HG02884 (cell line): ENCODE measurements at regions not wholly inside any gene's neighbourhood (a gene's known extent, or its start where the extent isn't known, plus 50 kb on each side); places are given as distances from the start of the nearest gene placed in this dataset.
A peak's percentile ranks its signal among the peaks of the same experiment; 100 is the strongest.

ENCODE experiments used
- ATAC-seq: cut with Tn5 transposase; IDR thresholded peaks from one replicate; pipeline ENCODE4 v1.9.1; 2021; ENCODE audit warnings: mild to moderate bottlenecking, moderate library complexity; ENCODE audit not compliant: unreplicated experiment

DNA sequence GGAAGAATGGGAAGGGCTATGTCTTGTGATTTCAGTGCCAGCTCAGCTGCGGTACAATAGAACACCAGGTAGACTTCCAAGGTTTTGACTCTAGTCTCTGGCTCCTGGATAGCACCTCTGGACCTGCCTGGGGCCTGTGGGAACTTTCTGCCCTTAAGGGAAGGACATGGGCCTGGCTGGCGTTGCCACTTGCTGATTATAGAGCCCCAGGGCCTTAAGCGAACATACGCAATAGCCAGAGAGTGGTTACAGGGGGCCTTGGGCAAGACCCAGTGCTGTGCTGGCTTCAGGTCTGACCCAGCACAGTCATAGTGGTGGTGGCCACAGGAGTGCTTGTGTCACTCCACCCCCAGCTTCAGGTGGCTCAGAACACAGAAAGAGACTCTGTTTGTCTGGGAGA lies 131.1 kb upstream of the COL21A1 start:
- no peak for ATAC-seq

DNA sequence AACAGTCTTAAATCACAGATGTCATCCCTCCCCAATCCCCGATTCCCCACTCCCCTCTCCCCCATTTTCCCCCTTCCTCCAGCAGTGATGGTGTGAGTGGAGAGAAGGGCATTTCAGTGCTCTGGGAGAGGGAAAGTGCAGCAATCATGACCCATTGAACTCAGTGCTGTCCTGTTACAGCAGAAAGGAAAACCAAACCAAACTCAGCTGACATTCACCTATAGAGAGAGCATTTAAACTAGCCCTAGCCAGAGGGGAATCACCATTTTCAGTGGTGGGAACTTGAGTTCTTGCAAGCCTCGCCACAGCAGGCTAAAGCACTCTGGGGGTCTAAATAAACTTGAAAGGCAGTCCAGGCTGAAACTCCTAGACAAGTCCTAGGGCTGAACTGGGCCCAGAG lies 129.9 kb upstream of the COL21A1 start:
- no peak for ATAC-seq

DNA sequence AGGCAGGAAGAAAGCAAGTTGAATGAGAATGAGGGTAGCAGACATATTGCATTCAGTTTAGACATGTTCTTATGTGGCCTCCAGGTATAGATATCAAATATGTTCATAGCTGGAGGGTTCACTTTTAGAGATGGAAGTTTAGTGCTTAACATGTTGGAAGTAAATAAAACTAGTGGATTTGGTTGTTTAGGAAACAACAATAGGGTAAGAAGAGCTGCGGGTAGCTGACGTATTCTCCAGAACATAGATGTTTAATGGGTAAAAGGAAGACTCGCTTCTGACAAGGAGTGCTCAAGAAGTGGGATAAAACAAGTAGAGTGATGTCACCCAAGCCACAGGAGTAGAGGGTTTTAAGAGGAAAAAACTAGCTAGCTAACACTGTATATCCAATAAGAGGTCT lies 128.4 kb upstream of the COL21A1 start:
- ATAC-seq: no peak

DNA sequence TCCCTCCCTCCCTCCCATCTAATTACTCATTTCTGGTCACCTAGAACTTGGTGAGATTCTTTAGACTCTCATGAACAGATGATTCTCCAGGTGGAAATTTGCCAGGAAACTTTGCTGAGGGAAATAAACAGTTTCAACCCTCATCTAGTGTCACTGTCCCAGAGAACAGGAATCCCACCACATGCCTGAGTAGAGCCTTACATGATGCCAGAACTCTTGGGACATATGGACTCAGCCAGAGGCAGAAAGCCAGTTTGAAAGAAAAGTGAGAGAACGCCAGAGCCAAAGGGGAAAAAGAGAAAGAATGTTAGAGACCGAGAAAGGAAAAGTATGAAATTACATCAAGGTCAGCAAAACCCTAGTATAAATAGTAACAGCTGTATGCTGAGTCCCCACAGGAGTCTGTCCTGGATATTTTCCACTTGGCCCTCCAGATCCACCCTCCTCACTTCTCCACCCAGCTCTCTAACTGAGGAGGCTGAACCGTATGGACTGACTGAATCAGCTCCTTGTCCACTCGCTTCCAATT lies 127.5 kb upstream of the COL21A1 start:
- ATAC-seq: no peak

DNA sequence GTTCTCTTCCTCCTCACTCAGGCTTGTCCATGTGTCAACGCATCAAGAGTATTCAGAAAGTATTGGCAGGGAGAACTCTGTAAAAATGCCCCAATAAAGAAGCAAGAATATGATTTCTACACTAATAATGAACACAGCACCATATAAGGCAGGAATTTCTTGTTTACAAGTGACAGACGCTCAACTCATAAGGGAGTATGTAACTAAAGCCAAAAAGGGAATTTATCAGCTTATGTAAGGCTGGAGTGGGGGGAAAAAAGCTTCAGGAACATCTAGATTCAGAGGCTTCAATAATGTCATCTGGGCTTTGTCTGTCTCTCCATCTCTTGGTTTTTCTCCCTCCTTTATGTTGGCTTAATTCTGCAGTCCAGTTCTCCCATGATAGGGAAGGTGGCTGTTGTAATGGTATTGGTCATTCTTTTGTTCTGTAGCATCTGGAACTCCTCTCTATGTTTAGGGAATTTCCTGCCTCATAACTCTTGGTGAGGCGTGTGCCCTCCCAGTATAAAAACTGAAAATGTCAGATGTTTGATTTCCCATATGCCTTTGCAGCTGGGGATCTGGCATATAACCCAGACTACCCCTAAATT lies 125.1 kb upstream of the COL21A1 start:
- no peak for ATAC-seq

DNA sequence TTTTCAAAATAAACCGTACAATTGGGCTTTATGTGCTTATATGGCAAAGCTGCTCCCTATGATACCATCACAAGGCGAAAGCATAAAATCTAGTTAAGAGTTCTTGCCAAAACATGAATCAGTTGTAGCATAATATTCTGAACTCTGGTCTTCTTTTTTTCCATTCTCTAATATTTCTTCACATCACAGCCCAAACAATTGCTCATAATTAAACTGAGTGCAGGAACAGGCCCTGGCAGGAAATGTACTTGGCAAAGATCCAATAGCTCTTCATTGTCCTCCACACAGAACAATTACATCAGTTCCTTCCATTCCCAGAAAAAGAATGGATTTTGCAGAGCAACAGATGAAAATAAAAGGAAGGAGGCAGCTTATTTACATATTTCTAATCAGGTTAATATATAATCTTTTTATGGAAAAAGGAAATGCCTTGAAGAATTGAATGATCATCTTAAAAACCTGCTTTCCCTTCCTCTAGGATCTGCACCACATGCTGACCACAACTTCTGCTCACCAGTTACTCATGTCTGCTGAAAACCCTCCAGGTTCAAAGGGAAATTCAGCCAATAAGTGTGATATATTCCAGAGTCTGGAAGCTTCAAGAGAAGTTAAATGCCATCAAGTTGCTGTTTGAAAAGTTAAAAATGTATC lies 123.3 kb upstream of the COL21A1 start:
- peak; percentile 91 for ATAC-seq

DNA sequence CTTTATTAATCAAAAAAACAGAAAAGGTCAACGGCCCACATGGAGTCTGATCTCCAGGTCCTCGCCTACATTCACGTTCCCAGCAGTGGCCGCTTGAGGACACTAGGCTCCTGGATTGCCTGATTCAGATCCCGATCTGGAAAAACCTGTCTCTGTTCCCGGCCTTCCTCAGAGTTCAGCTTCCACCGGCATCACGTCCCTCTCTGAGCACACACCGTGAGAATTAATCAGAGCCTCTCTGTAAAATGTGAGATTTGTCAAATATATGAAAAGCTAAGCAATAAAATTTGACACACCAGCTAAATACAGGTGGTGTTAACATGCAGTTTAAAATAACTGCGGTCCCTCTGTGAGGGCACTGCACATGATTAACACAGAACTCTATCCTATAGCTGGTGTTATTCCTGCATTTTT lies 122.8 kb upstream of the COL21A1 start:
- ATAC-seq: no peak

DNA sequence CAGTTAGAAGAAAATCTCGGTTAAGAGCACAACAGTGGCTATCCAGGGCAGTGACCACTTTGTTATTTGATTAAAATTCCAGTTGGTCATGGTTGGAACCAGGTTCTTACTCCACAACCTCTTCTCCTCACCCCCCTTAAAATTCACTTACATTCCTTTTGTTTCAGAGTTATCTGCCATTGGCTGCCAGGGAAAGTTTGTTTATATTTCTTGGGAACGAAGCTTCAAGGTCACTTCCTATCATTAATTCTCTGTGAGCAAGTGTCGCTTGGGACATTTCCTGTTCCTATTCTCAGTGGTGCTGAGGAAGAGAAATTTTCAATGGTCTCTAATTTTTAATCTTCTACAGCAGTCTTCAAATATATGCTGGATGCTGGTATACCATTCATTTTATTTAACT lies 121.1 kb upstream of the COL21A1 start:
- no peak for ATAC-seq

DNA sequence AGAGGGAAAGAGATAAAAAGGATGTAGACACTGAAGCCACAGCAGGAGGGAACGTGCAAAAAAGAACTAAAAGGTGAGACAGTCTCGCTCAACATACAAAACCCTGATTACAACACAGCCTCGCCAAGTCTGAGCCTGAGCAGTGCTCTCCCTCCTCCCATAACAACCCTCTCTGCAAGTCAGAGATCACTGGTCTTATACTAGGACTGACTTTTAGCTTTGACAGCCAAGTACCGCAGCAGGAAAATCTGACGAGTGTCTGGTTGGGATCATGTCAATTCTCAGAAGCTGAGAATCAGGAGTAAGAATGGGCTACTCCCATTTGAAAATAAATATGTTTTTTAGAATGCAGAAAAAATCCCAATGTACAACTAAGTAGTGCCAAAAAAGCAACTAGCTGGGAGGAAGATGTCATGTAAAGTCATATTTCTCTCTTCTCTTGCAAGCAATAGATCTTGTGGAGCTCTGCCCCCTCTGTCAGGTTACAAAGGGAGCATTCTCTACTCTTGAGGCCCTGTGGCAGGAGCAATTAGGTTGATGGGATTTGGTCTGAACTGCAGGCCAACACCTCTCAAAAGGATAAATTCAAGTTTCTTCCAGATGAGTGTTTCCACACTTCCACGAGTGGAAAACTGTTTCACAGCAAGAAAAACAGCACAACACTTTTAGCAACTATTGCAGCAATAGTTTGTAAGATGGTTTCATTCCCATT lies 118.9 kb upstream of the COL21A1 start:
- no peak for ATAC-seq

DNA sequence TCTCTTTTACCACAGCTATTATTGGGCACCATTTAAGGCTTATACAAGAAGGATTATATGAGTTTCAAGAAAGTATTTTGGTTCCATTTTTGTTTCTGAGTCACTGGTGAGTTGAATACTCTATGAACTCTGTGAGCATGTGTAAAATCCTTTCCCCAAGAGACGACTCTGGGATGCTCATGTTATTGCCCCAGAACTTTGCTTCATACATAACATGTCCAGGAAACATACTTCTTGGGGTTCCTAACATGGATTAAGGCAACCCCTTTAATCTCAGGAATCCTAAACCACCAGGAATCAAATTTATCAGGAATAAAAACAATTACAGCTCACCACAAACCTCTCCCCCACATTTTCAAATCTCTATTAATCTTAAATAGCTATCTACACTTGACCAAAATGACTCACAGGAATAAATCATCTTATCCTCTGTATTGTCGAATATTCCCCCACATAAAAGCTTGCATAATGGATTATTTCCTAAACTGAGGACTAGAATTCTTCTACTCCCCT lies 117.5 kb upstream of the COL21A1 start:
- no peak for ATAC-seq

DNA sequence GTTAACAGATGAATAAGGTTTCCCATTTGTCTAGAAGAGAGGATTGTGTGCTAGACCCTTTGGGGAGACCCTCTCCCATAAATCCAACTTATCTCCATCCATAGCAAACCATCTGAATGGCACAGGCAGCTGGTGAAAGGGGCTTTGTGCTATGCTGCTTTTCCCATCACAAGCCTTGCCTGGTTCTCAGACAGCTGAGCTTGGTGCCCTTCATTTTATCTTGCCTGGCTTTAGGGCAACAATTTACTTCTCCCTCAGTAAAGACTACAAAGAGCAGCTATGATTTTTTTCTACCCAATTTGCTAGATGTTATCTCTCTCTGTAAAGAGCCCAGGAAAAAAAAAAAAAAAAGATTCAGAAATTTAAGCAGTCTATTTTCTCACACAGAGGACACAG lies 117.0 kb upstream of the COL21A1 start:
- no peak for ATAC-seq

DNA sequence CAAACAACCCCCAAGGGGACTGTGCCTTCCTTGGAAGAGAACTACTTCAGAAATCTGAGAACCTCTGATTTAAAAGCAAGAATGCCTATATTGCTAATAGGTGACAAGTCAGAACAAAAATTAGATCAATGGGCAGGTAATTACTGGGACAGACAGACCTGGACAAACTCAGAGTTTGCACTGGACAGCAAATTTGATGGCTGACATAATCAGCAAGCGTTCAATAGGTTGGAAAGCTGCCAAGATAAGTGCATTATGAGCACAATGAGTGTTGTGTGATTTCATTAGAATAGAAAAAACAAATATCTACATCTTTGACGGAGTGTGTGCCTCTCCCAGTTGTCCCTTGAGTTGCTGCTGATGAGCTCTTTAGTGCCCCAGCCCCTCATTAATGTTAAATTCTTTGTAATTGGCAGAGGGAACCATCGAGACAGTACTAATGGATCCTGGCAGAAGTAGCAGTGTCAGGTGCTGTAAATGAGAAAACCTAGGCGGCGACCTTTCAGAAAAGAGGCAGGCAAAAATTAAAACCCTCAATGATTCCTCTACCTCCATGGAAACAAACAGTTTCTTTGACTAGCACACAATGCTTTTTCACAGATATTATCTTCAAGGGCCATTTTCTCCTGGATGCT lies 116.5 kb upstream of the COL21A1 start:
- ATAC-seq: no peak

DNA sequence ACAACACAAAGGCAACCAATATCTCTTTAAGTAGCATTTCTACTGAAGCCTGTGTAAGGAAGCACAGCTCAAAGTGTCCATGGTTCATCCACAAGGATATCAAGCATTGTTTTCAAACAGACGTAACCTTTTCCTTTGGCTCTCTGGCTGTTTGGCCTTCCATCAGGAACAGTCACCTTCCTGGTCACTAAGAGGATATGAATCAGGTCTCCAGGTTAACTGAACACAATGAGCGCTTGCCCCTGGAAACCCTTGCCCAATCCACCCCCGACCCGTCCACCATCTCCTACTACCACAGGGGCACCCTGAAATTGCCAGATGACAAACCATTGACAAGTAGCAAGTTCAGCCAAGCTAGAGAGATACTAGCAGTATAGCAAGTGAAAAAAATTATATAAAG lies 114.4 kb upstream of the COL21A1 start:
- no peak for ATAC-seq

DNA sequence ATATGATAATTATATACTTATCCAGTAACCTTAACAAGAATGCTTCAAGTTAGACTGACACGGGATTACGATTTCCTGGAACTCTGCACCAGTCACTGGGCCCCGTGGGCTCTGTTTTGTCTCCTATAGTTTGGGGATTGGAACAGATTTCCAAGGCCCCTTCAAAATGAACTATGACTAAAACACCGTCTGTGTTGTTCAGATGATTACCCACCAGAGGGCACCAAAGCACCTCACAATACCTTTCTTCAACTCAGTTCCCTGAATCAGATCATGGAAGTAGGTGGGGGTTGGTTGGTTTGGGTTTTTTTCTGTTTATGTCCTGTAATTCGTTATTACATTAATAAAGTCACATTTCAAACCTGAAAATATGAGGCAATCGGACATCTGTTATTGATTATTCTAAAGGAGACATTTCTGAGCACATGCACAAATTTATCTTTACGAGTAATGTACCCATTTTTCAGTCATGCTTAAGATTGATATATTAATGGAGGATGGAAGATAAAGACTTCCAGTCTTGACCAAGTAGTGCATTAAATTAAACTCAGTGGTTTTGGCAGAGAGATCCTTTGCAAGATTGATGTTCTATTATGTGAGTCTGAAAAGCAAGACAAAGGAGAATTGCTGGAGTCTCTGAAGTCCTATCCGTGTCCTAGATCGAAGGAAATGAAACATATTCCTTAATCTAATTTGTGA lies 112.0 kb upstream of the COL21A1 start:
- ATAC-seq: peak; percentile 96

DNA sequence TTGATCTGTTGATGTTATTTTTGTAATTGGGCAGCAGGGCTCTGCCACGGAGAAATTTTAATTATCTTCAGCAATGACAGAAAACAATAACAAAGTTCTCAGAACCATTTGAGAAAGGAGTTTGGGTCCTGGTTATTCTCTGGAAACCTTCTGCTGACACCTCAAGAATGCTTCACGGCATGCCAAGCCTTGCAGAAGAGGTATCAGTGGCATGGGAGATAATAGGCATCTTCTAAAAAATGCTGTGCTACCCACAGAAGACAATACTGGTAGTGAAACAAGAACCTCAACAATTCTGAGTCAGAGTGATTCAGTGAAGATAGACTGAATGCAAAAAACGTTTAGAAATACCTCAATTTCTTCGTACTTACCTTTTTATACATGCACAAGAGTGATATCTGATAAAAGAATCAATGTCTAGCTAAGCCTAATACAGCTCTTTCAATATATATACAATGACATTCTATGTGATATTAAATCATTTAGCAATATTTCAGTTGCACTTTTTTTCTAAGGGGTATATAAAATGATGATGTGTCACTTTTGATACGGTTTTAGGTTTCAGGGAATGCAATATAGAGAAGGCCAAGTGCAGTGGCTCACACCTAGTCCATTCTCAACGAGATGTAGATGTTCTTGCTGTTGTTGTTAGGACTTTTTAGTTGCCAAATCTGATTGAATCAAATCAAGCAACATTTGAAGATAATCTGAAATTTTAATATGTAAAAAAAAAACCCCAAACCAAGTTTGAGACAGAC lies 110.4 kb upstream of the COL21A1 start:
- ATAC-seq: no peak

DNA sequence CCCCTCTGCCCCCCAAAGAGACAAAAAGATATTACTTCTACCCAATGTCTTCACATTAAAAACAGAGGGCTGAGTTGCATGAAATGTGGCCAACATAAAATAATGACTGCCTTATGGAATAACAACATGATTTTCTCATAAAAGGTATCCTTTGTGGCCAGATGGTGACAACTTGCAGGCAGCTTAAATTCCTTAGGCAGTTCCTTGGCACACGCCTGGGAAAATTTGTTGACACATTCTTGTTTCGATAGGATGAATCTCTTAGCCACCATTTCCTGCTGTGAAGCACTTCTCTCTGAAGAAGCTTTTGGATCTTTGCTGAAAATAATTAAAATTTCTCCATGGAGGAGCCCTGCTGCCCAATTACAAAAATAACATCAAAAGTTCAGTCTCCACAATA lies 109.0 kb upstream of the COL21A1 start:
- no peak for ATAC-seq

DNA sequence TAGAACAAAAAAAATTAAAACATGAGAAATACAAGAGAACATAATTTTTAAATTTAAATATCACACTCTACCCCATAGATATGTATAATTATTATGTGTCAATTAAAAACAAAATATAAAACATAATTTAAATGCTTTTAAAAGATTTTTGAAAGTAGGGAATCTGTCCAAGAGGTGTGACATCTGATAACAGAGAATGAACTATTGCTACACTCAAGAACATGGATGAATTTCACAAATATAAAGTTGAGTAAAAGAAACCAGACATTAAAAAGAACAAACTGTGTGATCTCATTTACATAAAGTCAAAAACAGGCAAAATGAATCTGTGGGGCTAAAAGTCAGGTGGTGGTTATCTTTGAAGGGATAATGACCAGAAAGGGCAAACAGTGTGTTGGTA lies 106.5 kb upstream of the COL21A1 start:
- no peak for ATAC-seq

DNA sequence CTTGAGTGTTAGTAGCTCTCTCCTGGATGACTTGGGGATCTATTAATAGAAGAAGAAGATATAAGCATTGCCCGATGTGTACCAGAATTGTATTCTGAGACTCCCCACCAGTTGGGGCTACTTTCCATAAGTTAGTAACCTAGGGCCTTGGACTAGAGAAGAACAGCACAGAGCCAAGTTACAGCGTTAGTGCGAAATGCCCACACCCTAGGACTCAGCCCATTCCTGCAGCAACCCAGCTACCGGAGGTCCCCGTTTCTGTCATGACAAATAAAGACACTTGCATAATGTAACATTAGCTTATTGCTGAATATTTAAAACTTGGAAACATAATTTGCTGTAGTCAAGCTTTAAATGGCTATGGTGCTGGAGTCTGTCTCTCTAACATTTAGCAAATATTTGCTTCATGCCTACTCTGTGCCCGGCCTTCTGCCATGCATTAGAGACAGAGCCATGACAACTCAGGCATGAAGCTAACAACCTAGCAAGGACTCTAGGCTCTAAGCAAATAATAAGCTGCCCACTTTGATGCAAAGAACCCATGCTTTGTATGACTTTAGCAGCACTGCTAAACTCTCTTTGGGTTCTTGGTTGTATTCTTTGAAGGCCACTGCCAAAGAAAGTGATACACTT lies 103.4 kb upstream of the COL21A1 start:
- no peak for ATAC-seq

DNA sequence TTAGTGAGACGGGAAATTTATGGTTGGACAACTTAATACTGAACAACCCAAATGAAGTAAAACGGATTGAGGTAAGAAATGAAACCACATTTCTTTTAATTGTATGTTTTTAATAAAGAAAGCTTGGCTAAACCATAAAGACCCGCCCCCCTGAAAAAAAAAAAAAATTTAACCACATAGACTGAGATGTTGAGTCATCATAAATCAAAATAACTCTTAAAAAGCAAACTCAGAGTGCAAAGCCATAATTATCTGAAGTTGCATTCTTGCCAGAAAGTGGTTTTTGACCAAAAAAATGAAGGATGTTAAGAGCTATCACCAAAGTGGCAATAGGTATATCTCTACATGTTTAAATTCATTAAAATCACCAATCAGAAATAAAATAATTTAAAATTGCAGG lies 101.8 kb upstream of the COL21A1 start:
- ATAC-seq: no peak

DNA sequence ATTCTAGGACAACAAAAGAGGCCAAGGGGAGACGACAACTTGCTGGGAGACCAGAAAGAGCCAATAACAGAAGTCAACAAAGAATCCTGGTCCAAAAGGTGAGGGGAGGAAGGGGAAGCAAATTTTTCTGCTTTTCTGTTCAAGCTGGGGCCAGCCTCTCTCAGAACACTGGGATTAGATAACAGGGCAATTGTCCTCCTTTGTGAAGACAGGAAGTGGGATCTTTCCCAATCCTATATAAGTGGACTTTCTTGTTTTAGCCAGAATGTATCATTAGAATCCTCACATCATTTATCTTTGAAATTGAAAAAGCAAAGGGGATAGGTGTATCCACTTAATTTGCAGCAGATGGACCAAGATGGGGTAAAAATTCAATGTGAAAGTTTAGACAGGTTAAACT lies 101.2 kb upstream of the COL21A1 start:
- no peak for ATAC-seq
